Fibroblast of gingiva (primary cell): ENCODE measurements at regions not wholly inside any gene's neighbourhood (a gene's known extent, or its start where the extent isn't known, plus 50 kb on each side); places are given as distances from the start of the nearest gene placed in this dataset.
"Not testable (repeated sequence)": the region's sequence is repeated elsewhere in the genome, so short reads cannot be mapped to it uniquely, and the experiment has no call there.

Experiments
- DNase-seq: peaks from one replicate; pipeline ENCODE4 v3.0.0-alpha.2; 2011; ENCODE audit warnings: low read depth

GRCh38 chr3:40753291-40753770 is 228.6 kb downstream of the ZNF621 start:
- no peak for DNase-seq

- DNase-seq, result no peak
Measured at GRCh38 chr3:40753951-40754350, 229.2 kb downstream of the ZNF621 start.

GRCh38 chr3:40754994-40755393 is 230.2 kb downstream of the ZNF621 start:
- DNase-seq, result no peak

GRCh38 chr3:40756500-40756899 is 231.7 kb downstream of the ZNF621 start:
- no peak for DNase-seq

- DNase-seq, result not testable (repeated sequence)
Measured at GRCh38 chr3:40762771-40763170, 238.0 kb downstream of the ZNF621 start.

- DNase-seq, result no peak
Measured at GRCh38 chr3:40763807-40764206, 239.0 kb downstream of the ZNF621 start.

- DNase-seq, result no peak
Measured at GRCh38 chr3:40764747-40765146, 240.0 kb downstream of the ZNF621 start.

GRCh38 chr3:40765884-40766283 is 241.1 kb downstream of the ZNF621 start:
- peak; percentile 69 for DNase-seq

- DNase-seq, result no peak
Measured at GRCh38 chr3:40766396-40766795, 241.6 kb downstream of the ZNF621 start.

- DNase-seq, result no peak
Measured at GRCh38 chr3:40768046-40768445, 243.3 kb downstream of the ZNF621 start.

- peak; percentile 25 for DNase-seq
Measured at GRCh38 chr3:40768536-40768935, 243.8 kb downstream of the ZNF621 start.

GRCh38 chr3:40770061-40770460 is 245.3 kb downstream of the ZNF621 start:
- DNase-seq, result no peak

GRCh38 chr3:40771112-40771511 is 246.4 kb downstream of the ZNF621 start:
- peak; percentile 46 for DNase-seq

GRCh38 chr3:40779039-40779438 is 254.3 kb downstream of the ZNF621 start:
- DNase-seq, result no peak

- peak; percentile 61 for DNase-seq
Measured at GRCh38 chr3:40780291-40780924, 255.6 kb downstream of the ZNF621 start.

- peak; percentile 21 for DNase-seq
Measured at GRCh38 chr3:40780925-40781406, 256.2 kb downstream of the ZNF621 start.

- DNase-seq, result no peak
Measured at GRCh38 chr3:40782111-40782721, 257.5 kb downstream of the ZNF621 start.

- DNase-seq, result no peak
Measured at GRCh38 chr3:40790746-40791145, 266.0 kb downstream of the ZNF621 start.

- no peak for DNase-seq
Measured at GRCh38 chr3:40793730-40794129, 269.0 kb downstream of the ZNF621 start.

- peak; percentile 60 for DNase-seq
Measured at GRCh38 chr3:40800343-40800742, 275.6 kb downstream of the ZNF621 start.

GRCh38 chr3:40801284-40801741 is 276.6 kb downstream of the ZNF621 start:
- no peak for DNase-seq

GRCh38 chr3:40803311-40803710 is 278.6 kb downstream of the ZNF621 start:
- DNase-seq, result no peak

GRCh38 chr3:40805456-40805855 is 280.7 kb downstream of the ZNF621 start:
- no peak for DNase-seq

- DNase-seq, result no peak
Measured at GRCh38 chr3:40810813-40811212, 286.1 kb downstream of the ZNF621 start.
